T-helper 9 cell (primary cell): ENCODE measurements at regions not wholly inside any gene's neighbourhood (a gene's known extent, or its start where the extent isn't known, plus 50 kb on each side); places are given as distances from the start of the nearest gene placed in this dataset.

Experiments used
- DNase-seq: peaks from one replicate; pipeline ENCODE4 v3.0.0-alpha.2; 2020

DNA sequence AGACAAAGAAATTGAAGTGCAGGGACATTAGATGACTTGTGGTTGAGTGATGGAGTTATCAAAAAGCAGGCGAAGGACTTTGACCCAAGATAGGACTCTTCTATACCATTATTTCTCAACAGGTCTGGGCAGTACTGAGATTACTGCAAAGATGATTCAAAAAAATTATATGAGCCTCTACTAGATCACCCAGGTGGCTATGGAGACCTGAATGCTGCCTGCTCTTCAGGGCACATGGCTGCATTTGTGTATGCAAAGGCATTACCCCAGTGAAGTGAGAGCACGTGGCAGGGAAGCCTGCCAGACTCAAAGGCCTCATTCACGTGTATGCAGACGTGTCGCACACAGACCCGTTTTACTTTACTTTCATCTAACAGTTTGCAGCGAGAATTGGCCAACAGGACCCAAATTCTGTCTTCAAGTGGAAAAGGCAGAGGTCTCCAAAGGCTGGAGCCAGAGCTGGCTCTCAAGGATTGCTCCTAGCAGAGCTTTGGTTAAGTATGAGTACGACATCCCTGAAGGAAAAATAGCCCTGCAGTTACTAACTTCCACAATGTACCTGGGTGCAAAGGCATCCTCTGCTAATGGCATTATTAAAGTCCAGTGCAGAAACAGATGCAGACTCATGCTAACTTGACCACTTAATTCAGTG lies 113.8 kb upstream of the ARMC2 start:
- no peak for DNase-seq

DNA sequence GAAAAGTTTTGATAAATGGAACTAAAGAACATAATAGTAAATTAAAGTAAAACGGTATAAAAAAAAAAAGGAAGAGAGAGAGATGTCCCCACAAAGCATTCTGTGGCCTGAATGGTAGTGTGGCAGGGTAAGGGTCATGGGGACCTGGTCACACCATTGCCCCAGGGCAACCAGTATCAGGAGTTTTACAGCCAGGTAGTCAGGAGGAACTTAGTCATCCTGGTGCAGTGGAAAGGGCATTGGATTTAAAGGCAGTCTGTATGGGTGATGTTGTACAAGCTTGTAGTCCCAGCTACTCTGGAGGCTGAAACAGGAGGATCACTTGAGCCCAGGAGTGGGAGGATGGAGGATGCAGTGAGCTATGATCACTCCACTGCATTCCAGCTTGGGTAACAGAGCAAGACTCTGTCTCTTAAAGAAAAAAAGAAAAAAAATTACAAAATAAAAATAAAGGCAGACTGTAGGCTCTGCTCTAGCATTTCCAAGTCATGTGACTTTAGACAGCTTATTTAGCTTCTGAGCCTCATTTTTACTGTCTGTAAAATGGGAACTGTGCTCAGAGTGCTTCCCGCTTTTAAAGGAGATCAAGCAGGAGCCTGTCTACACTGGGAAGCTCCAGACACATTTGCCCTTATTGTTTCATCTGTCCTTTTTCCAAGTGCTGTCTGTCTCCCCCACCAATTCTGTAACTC lies 112.8 kb upstream of the ARMC2 start:
- DNase-seq, result no peak

DNA sequence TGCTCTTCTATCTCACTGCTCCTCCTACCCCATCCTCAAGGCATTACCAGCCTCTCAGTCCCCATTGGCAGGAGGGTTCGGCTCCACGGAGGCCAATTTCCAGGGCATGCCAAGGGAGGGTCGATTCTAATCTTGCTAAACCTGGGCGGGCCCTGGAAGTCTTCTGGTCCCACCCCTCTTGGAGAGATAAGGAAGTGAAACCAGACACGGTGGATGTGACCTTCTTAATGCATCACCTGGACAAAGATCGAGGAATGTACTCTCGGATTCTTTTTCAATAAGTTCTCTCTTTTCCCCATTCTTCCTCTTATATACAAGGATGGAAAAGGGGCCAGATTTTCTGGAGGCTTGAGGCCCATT lies 112.2 kb upstream of the ARMC2 start:
- DNase-seq, result no peak

DNA sequence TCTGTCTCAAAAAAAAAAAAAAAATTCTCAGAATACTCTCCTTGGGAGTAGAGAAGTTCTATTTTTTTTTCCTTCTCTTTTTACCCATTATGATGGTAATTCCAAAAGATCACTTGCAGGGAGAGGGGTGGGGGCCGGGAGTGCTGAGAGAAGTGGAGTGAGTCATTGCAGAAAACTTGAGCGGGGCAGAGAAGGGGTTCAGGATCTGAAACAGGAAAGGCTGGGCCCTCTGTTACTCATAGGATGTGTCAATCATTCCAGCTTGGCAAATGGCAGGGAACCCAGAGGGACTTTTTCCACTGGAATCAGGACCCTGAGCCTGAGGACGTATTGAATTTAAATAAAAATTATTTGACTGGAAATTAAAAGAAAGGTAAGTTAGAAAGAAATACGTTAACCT lies 111.4 kb upstream of the ARMC2 start:
- no peak for DNase-seq

DNA sequence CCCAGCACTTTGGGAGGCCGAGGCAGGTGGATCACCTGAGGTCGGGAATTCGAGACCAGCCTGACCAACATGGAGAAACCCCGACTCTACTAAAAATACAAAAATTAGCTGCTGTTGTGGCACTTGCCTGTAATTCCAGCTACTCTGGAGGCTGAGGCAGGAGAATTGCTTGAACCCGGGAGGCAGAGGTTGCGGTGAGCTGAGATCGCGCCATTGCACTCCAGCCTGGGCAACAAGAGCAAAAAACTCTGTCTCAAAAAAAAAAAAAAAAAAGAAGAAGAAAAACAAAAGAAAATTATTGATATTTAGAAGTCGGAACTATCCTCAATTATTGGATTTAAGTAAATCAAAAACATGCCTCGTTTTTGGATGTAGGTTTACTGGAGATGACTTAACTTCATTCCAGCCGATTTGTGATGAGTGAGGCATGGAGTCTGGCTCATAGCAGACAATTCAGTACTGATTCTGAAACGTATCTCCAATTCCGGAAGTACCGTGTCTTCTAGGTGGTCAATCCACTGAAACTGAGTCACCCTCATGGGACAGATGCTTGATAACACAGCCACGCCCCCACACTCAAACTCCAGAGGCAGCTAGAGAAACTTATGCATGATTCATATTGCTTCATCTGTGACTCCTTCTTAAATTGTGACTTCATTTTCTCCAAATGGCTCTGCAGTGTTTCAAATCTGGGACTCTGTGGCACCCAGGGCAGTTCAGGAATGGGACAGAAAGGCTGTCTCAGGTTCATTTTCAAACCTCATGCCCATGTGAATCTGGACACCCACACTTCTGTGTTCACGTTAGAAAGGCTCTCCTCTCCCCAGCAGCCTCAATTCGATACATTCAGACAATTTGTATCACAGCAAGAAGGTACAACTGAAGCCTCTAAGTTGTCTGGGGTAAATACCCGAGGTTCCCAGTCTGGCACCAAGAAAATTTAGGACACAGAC lies 110.4 kb upstream of the ARMC2 start:
- no peak for DNase-seq

DNA sequence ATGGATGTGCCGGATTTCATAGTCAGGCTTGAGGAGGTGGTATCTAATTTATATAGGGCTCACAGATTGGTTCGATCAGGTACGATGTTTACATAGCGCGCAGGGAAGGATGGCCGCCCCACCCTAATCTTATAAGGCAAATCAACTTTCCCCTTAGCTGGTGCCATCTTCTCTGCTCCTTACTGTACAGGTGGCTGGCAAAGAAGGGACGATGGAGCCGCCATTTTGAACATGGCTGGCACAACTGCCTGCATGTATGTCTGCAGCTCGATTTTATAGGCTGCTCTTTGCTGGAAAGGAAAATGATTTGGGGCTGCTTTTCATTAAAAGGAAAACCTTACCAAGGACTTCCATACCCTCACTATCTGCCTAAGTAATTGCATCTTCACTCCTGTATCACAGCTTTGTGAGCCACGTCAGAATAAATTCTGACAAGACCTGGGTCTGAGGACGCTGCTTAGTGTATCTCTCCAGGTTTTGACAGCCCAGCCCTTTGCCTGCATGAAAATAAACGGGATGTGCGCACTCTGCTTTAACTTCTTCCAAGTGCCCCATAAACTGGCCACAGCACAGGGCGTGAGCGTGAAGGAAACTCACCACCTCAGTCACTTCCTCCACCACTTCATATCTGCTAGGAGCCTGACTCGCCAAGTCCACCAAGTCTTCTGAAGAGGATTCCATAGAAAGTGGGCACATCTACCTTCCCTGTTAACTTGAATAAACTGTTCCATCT lies 109.4 kb upstream of the ARMC2 start:
- no peak for DNase-seq

DNA sequence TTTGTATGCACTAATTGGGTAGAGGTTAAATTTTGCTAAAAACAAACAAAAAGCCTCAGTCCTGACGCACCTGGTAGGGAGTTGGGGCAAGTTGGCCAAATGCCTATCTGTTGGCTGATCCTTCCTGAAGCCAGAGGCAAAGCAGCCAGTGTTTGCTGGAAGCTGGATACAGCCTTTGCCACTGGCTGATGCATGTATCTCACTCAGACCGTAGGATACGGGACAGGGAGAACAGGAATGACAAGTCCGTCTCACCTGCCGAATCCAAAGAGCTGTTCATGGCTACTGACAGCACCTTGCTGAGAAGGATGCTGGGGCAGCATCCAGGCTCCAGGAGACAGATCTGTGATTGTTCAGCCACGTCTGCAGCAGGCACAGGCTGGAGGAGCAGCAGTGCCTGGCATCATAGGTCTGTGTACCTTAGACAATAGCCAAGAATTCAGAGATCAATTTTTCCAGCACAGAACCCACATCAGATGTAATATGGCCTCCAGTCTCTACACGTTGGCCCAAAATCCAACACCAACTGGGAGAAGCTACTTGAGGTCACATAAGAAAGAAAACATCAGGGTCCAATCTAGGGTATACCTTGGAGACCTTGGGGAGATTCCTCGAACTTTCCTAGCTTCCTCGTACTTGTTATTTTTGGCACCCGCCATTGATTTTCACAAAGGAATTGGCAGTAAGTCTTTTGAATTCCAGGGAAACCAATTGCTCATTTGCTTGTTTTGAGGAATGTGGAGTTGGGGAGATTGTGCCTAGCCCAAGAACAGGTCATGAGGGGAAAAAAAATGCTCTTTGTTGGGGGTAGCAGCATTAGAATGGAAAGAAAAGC lies 108.5 kb upstream of the ARMC2 start:
- DNase-seq, result no peak

DNA sequence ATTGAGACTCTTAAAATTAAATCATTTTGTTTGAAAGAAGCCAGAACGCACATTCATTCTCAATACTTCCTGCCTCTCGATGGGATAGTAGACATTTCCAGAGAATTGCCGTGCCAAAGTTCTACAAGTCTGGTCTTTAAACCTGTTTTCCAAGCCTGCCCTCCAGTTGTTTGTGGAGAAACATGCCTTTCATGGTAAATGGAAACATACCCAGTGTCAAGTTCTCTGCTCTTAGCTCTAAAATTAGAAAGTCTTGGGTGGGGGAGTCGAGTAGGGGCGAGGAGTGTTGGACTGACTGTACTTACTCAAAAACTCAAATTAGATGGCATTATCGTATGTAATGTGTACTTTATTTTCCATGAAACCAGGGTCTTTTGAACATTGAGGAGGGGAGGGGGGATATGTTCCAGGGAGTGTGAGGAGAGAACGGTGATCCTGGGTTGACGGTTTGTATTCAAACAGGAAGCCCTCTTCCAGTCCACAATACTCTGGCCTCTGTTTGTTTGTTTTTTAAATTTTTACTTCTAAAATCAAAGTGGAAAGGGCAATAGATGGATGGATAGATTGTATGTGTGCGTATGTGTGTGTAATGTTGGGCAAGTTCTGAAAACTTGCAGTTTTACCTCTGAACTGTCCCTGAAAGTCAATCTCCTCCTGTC lies 106.8 kb upstream of the ARMC2 start:
- DNase-seq, result no peak

DNA sequence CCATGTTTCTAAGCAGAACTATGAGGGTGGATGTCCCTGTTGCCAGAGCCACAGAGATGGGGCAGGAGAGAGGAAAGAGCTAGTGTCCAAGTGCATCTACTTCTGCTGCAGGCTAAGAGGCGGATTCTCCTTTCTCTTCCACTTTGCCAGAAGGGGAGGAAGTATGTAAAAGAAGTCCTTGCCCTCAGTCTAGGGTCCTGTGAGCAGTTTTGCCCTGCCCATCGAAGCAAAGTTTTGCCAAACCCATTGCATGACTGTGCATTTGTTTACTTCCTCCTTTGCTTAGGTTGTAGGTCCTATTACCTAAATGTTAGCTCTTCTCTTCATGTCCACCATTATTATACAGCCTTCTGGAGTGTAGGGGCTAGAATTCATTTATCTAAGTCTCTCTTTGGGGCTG lies 106.2 kb upstream of the ARMC2 start:
- no peak for DNase-seq

DNA sequence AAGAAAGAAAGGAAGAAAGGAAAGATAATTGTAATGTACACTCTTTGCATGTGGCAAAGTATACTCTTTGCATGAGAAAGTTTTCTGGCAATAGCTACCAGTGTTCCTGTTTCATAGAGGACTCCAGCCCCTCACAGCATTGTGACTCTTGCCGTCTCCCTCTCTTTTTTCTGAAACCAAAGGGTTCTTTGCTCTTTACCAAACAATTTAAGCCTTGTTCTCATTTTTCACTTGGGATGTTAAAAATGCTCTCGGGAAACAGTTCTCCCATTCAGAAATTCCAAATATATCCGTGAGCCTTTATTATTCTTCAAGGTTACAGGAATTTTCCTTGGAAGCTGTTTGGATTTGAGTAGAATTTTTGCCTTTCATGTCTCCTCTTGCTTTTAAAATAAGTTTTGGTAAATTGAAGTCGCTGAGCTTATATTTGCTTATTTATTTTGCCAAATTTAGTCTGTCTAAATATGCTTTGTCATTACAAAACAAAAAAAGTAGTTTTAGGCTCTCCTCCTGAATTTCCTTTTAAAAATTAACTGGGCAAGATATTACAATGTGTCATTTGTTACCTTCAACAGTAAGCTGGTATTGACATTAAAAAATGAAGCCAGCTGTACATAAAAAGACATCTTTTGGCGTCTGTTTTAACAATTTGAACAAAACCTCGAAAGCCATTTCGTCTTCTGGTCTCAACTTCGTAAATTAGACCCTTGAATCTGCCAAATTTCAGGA lies 103.8 kb upstream of the ARMC2 start:
- DNase-seq, result no peak

DNA sequence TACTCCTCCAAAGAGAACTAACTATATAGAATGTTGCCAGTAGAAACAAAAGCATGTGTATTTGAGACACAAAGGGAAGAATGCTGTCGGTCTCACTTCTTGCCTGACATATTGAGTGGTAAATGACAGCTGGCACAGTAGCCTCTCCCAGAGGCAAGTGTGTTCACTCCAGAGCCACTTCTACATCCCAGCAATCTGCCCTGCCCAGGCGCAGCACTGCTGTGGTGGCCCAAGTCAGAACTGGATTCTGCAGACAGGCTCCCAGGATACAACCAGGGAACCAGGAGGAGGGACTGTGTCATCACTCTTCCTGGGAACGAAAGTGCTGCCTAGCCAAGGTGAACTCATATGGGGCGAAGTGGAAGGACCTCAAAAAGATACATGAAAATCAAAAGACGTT lies 103.2 kb upstream of the ARMC2 start:
- DNase-seq, result no peak

DNA sequence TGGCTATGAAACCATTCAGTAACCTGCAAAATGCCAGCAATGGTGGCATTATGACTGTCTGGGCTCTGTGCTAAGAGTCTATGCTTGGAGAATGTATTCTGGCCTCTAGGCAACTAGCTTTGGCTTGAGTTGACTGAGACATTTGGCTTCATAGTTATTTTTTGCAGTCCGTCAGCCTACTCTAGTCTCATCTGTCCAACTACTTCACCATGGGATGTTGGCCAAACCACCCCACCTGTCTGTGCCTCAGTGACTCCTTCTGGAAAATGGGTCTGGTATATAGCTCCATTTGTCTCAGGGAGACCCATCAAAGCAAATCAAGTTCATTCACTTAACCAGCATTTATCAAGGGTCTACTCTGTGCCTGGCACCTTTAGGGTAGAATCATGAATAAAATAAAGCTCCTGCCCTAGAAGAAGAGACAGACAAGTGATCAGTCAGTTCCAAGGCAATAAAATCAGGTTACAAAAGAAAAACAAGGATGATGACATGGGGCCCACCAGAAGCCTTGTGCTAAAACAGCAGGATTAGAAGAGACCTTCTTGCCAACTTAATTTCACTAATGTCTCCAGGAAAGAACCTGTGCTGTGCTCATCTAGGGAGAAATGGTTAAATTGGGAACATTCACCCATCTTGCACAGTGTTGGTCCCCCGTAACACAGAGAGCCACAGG lies 102.4 kb upstream of the ARMC2 start:
- DNase-seq, result no peak

DNA sequence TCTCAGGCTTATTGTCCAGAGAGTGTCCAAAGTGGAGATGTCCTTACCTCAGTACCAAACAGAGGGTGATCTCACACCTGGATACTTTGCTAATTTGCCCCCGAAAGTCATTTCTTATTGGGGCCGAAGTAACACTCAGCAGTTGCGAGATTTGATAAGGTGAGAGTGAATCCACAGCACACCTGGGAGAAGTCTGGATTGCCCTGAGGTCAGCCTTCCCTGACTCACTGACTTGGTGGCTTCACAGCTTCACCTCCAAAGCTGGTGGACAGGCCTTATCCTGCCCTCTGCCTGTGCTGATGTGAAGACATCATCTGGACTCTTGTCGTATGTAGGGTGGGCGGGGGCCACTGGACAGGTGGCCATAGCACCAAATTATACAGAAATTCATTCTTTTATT lies 101.9 kb upstream of the ARMC2 start:
- DNase-seq, result no peak

DNA sequence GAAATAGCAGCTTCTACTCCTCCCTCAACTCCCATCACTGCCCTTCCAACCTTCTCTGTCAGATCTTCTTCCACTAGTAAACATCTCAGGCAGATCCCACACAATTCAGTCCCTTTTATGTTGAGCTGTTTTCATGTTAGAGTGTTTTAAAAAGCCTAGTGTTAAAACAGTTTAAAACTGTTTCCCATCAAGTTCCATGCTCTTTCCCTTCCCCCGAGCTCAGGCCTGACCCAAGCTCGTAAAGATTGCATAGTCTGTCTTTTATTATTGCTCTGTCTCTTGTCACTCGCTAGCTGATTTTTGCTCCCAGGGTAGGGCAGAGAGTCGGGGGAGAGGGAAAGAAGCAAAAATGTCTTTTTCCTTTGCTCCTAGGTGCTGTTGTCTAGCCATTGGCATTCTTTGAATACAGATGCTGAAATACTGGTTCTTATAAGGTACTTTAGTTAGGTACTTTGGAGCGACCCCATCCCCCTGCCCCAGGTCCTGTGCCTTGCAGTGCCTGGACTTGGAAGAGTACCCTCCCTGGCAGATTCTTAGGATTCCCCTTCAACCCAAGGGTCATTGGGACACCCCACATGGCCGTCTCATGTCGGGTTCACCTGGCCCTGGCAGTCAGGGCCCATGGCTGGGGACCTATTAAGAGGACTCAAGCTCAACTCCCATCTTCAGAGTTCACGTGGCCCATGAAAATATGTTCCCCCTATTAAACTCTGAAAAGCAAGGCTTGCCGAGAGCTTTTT lies 101.2 kb upstream of the ARMC2 start:
- no peak for DNase-seq

DNA sequence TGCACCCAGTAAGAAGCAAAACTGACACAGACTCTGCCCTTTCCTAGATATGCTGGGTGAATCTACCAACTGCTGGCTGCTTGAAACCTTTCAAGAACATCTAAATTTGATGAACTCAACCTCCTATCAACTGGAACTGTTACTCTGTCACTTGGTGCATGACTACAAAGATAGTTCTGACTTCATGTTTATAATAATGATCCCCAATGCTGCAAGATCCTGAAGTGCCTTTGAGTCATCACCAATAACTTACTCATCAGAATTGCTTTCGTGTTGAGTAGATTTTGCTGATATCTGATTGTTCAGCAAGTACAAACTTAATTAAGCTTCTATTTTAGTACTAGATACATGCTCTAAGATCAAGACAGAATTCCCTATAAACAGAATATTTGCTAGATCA lies 100.2 kb upstream of the ARMC2 start:
- no peak for DNase-seq

DNA sequence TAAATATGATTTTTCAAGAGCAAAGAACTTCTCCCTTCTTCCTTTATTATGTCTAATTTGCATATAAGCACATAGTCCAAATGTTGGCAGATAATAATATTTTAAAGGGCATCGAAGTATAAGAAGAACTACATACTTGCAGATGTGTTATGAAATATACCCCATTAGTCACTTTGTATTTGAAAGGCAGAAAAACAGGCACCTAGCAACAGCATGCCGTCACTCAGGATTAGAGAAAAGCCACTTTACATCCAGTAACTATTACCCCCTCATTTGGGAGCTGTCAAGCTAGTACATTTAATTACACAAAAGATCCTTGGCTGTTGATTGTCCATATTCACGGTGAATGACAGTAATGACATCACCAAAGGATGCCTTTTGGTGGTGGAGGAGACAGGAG lies 99.3 kb upstream of the ARMC2 start:
- no peak for DNase-seq

DNA sequence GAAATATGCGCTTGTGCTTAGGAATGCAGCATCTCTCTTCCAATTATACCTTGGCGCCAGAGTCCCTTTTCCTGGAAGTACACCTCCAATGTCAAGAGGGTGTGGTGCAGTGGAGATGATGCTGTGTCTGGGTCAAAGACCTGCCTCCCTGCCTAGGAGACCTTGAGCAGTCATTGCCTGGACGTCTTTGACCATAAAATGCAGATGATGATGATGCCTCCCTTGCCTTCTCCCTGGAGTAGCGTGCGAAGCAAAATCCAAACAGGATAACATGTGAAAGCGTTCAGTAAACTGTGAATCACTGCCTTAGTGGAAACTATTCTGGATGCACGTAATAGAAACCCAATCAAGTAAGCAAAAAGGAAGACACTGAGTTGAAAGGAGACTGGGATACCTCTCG lies 97.4 kb upstream of the ARMC2 start:
- no peak for DNase-seq

DNA sequence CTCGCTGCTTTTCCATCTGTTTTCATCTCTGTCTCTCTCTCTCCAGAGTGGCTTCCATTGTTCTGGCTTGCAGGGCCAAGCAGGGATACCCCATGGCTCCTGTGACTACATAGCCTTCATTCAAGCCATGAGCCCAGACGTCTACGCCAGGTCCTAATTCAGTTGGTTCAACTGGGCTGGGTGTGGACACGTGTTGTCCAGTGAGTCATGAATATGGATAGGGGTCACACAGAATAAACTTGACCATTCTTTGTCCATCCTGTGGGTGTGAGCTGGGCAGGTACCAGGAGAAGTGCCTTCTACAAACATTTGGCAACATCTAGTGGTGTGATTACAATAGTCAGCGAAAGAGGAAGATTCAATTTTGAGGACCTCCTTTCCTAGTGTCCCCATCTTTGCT lies 96.9 kb upstream of the ARMC2 start:
- DNase-seq, result no peak

DNA sequence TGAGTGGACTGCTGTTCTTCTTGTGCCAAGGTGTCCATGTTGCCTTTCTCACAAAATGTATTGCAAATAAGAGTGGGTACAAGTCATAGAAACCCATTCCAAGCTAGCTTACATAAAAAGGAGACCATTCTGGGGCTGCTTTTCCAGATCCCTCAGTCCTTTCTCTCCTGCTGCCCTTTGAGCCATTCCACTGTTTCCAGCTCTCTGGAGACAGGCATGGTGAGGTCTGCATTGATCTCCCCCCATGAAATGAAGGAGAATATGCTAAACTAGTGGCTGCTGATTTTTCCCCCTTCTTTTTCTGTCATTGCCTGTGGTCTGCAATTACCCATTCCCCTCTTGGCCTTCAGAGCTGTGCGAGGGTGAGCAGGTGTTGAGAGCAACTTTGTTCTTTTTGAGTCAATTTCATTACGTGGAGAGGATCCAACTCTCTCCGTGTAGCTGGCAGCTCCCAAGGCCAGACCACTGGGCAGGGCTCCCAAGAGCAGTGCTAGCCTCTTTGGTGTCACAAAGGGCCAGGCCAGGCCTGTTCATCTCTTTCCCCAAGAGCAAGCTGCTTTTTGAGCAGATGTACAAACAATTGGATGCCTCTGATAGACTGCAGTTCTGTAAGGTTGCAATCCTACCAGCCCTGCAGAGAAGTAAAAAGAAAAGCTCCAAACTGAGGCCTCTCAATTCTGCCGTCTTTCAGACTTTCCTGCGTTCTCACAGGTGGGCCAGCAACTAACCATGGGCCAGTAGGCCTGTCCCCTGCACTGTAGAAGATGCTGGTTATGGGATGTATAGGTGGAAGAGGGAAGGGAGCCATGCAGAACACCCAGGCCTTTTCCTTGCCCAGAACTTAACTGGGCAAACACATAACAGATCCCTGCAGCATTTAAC lies 96.1 kb upstream of the ARMC2 start:
- DNase-seq, result no peak
